Caco-2 (cell line): ENCODE measurements at regions not wholly inside any gene's neighbourhood (a gene's known extent, or its start where the extent isn't known, plus 50 kb on each side); places are given as distances from the start of the nearest gene placed in this dataset.

Experiments
- BruUV-seq: library from RNA; stranded (reverse); fragments of 400-500 nt; replicated peaks from 2 replicates; lab custom pipeline; 2021; lab: Mats Ljungman, UMichigan
- CTCF ChIA-PET: fragments of 300-600 bp; sonication (Branson Sonifier 250); formaldehyde crosslinking; loops from one replicate; lab custom pipeline; 2022; ENCODE audit warnings: antibody characterized with exemption; lab: Charles Lee
- POLR2A ChIA-PET: fragments of 300-600 bp; sonication (Branson Sonifier 250); formaldehyde crosslinking; loops from one replicate; lab custom pipeline; 2022; ENCODE audit warnings: antibody characterized with exemption; lab: Charles Lee
- DNase-seq, 2 experiments: peaks; one replicate each; pipeline versions ENCODE4 v3.0.0 to v3.0.0-alpha.2; 2020 to 2022
- H3K27me3 ChIP-seq: replicated peaks from 2 replicates; pipeline ENCODE4 v1.6.0; 2011; ENCODE audit warnings: low read length; ENCODE audit not compliant: control insufficient read depth, insufficient read depth
- H3K36me3 ChIP-seq: 2 replicates; pipeline ENCODE4 v1.5.1; 2011; ENCODE audit warnings: low read length; ENCODE audit not compliant: control insufficient read depth, insufficient read depth
- H3K4me1 ChIP-seq: fragments of 250-450 bp; sonication (Bioruptor Pico); 2 replicates; pipeline ENCODE4 v1.5.1; 2020; ENCODE audit warnings: mild to moderate bottlenecking
- H3K4me3 ChIP-seq: 2 replicates; pipeline ENCODE4 v1.5.1; 2011; ENCODE audit warnings: low read depth, mild to moderate bottlenecking, control low read depth, low read length
- H3K9me3 ChIP-seq: fragments of 250-450 bp; sonication (Bioruptor Pico); 2 replicates; pipeline ENCODE4 v1.5.1; 2020; ENCODE audit warnings: mild to moderate bottlenecking, moderate library complexity
- H3K27ac Mint-ChIP-seq: one replicate; pipeline ENCODE4 v1.8.0; 2022; ENCODE audit warnings: mixed read lengths; ENCODE audit not compliant: unreplicated experiment
- H3K27me3 Mint-ChIP-seq: one replicate; pipeline ENCODE4 v1.8.0; 2022; ENCODE audit warnings: mixed read lengths; ENCODE audit not compliant: insufficient read depth, unreplicated experiment
- H3K36me3 Mint-ChIP-seq: one replicate; pipeline ENCODE4 v1.8.0; 2022; ENCODE audit warnings: mild to moderate bottlenecking, mixed read lengths; ENCODE audit not compliant: insufficient read depth, unreplicated experiment
- H3K4me1 Mint-ChIP-seq: one replicate; pipeline ENCODE4 v1.8.0; 2022; ENCODE audit warnings: low read depth, mixed read lengths; ENCODE audit not compliant: unreplicated experiment
- H3K4me3 Mint-ChIP-seq: one replicate; pipeline ENCODE4 v1.8.0; 2022; ENCODE audit warnings: mild to moderate bottlenecking, moderate library complexity, mixed read lengths; ENCODE audit not compliant: unreplicated experiment
- H3K9me3 Mint-ChIP-seq: one replicate; pipeline ENCODE4 v1.8.0; 2022; ENCODE audit warnings: mixed read lengths; ENCODE audit not compliant: unreplicated experiment
- CTCF ChIP-seq, 2 experiments: fragments of 200-600 bp in 1 of 2; IDR thresholded peaks; 1 replicate in 1 of 2; 2 replicates in 1 of 2; pipeline versions ENCODE4 v1.5.1 to v1.8.0; 2011 to 2022; ENCODE audit warnings: antibody characterized with exemption in 1 of 2, control low read depth in 1 of 2, inconsistent platforms in 1 of 2, low read depth in 1 of 2, low read length in 1 of 2, mild to moderate bottlenecking in 1 of 2, moderate library complexity in 1 of 2; ENCODE audit not compliant: insufficient read depth in 1 of 2, severe bottlenecking in 1 of 2, unreplicated experiment in 1 of 2
- intact Hi-C: fragments of 100-400 bp; cut with micrococcal nuclease; formaldehyde crosslinking; loops from one replicate; pipeline ENCODE4 v1.10.0; 2022; ENCODE audit not compliant: unreplicated experiment

- Mint-ChIP-seq H3K4me1 (no peaks in the 10 kb centered on the region), H3K36me3 (no peaks in the 10 kb centered on the region), H3K27me3 (no peaks in the 10 kb centered on the region), H3K9me3 (no peaks in the 10 kb centered on the region), H3K27ac (no peak overlapping the region), H3K4me3 (no peak overlapping the region)
- no peak for TF ChIP-seq CTCF (IDR thresholded peaks at IDR 0.05; ENCODE audit: insufficient read depth in 1 of 2, low read depth in 1 of 2, low read length in 1 of 2, severe bottlenecking in 1 of 2, unreplicated experiment in 1 of 2)
- POLR2A ChIA-PET: no interaction called here
- Histone ChIP-seq H3K4me1 (no peaks in the 10 kb centered on the region), H3K27me3 (no peaks in the 10 kb centered on the region), H3K4me3 (no peak overlapping the region), H3K36me3 (no peaks in the 10 kb centered on the region), H3K9me3 (no peaks in the 10 kb centered on the region)
- CTCF ChIA-PET: no interaction called here
- no peak for DNase-seq
- intact Hi-C loops: no loop called here
- no TSS peak for BruUV-seq
These were observed 365.3 kb upstream of the SMIM30 start for GRCh38 chr7:113483657-113484056.

- no peaks in the 10 kb centered on the region for H3K27me3 Mint-ChIP-seq
- ChIA-PET CTCF (no interaction called here), POLR2A (no interaction called here)
- Histone ChIP-seq H3K27me3 (no peaks in the 10 kb centered on the region), H3K9me3 (no peaks in the 10 kb centered on the region), H3K4me1 (no peaks in the 10 kb centered on the region), H3K36me3 (no peaks in the 10 kb centered on the region), H3K4me3 (no peak overlapping the region)
- H3K36me3 Mint-ChIP-seq: no peaks in the 10 kb centered on the region
- intact Hi-C loops: no loop called here
- no peak overlapping the region for H3K27ac Mint-ChIP-seq
- no peaks in the 10 kb centered on the region for H3K4me1 Mint-ChIP-seq
- no peak overlapping the region for H3K4me3 Mint-ChIP-seq
- H3K9me3 Mint-ChIP-seq: no peaks in the 10 kb centered on the region
- DNase-seq: no peak
- no TSS peak for BruUV-seq
- TF ChIP-seq CTCF (IDR thresholded peaks at IDR 0.05; ENCODE audit: insufficient read depth in 1 of 2, low read depth in 1 of 2, low read length in 1 of 2, severe bottlenecking in 1 of 2, unreplicated experiment in 1 of 2): no peak
These were observed 362.2 kb upstream of the SMIM30 start for GRCh38 chr7:113480537-113480936.

GRCh38 chr7:113464096-113464855 lies 345.9 kb upstream of the SMIM30 start:
- no peak for DNase-seq
- Histone ChIP-seq H3K36me3 (no peaks in the 10 kb centered on the region), H3K4me3 (no peak overlapping the region), H3K27me3 (no peaks in the 10 kb centered on the region), H3K4me1 (no peaks in the 10 kb centered on the region), H3K9me3 (no peaks in the 10 kb centered on the region)
- H3K4me1 Mint-ChIP-seq: no peaks in the 10 kb centered on the region
- no peak overlapping the region for H3K4me3 Mint-ChIP-seq
- no peak for TF ChIP-seq CTCF (IDR thresholded peaks at IDR 0.05; ENCODE audit: insufficient read depth in 1 of 2, low read depth in 1 of 2, low read length in 1 of 2, severe bottlenecking in 1 of 2, unreplicated experiment in 1 of 2)
- H3K27ac Mint-ChIP-seq: no peak overlapping the region
- intact Hi-C loops: no loop called here
- peaks cover 4% of the 10 kb centered on the region for H3K27me3 Mint-ChIP-seq
- BruUV-seq: no TSS peak
- no peaks in the 10 kb centered on the region for H3K36me3 Mint-ChIP-seq
- H3K9me3 Mint-ChIP-seq: no peaks in the 10 kb centered on the region
- ChIA-PET POLR2A (no interaction called here), CTCF (no interaction called here)
